ENCODE measurements at regions not wholly inside any gene's neighbourhood (a gene's known extent, or its start where the extent isn't known, plus 50 kb on each side); places are given as distances from the start of the nearest gene placed in this dataset.
"Not testable (repeated sequence)": the region's sequence is repeated elsewhere in the genome, so short reads cannot be mapped to it uniquely, and the experiment has no call there.

GRCh38 chr9:110095776-110096175, 112.2 kb downstream of the C9orf152 start:
- H3K27ac ChIP-seq (ENCODE audit: low read depth, low read length) = no peak overlapping the region

GRCh38 chr9:110096674-110097073, 111.3 kb downstream of the C9orf152 start:
- not testable (repeated sequence) for H3K36me3 ChIP-seq (ENCODE audit: control insufficient read depth, insufficient read depth, low read length); H3K9me3 ChIP-seq (ENCODE audit: control insufficient read depth, insufficient read depth, low read length); H3K27me3 ChIP-seq (ENCODE audit: control insufficient read depth, insufficient read depth, low read length); H3K9ac ChIP-seq (ENCODE audit: low read depth, low read length); H3K4me3 ChIP-seq (ENCODE audit: low read depth, low read length); H3K27ac ChIP-seq (ENCODE audit: low read depth, low read length)
- H3K4me1 ChIP-seq (ENCODE audit: control insufficient read depth, insufficient read depth, low read length) = peaks cover 34% of the 10 kb centered on the region

More at GRCh38 chr9:110095776-110096175, 112.2 kb downstream of the C9orf152 start:
- peaks cover 28% of the 10 kb centered on the region for H3K4me1 ChIP-seq (ENCODE audit: control insufficient read depth, insufficient read depth, low read length)
- no peak overlapping the region for H3K4me3 ChIP-seq (ENCODE audit: low read depth, low read length)
- H3K9ac ChIP-seq (ENCODE audit: low read depth, low read length) = no peak overlapping the region
- H3K9me3 ChIP-seq (ENCODE audit: control insufficient read depth, insufficient read depth, low read length) = no peaks in the 10 kb centered on the region
- no peaks in the 10 kb centered on the region for H3K27me3 ChIP-seq (ENCODE audit: control insufficient read depth, insufficient read depth, low read length)
- 0 out of 2 replicates have a peak, but pooled peaks cover 3% of the 10 kb centered on the region for H3K36me3 ChIP-seq (ENCODE audit: control insufficient read depth, insufficient read depth, low read length)

- peak overlapping the region; percentile 36 for H3K27ac ChIP-seq (ENCODE audit: low read depth, low read length)
Measured at GRCh38 chr9:110099236-110100095, 108.5 kb downstream of the C9orf152 start.

GRCh38 chr9:110101531-110102161, 106.3 kb downstream of the C9orf152 start:
- no peak overlapping the region for H3K27ac ChIP-seq (ENCODE audit: low read depth, low read length)
- no peak overlapping the region for H3K4me3 ChIP-seq (ENCODE audit: low read depth, low read length)
- no peak overlapping the region for H3K9ac ChIP-seq (ENCODE audit: low read depth, low read length)
- 0 out of 2 replicates have a peak, but pooled peaks cover 3% of the 10 kb centered on the region for H3K36me3 ChIP-seq (ENCODE audit: control insufficient read depth, insufficient read depth, low read length)
- peaks cover 57% of the 10 kb centered on the region for H3K4me1 ChIP-seq (ENCODE audit: control insufficient read depth, insufficient read depth, low read length)
- no peaks in the 10 kb centered on the region for H3K9me3 ChIP-seq (ENCODE audit: control insufficient read depth, insufficient read depth, low read length)
- no peaks in the 10 kb centered on the region for H3K27me3 ChIP-seq (ENCODE audit: control insufficient read depth, insufficient read depth, low read length)

More at GRCh38 chr9:110099236-110100095, 108.5 kb downstream of the C9orf152 start:
- H3K9me3 ChIP-seq (ENCODE audit: control insufficient read depth, insufficient read depth, low read length) = no peaks in the 10 kb centered on the region
- no peak overlapping the region for H3K9ac ChIP-seq (ENCODE audit: low read depth, low read length)
- H3K36me3 ChIP-seq (ENCODE audit: control insufficient read depth, insufficient read depth, low read length) = 0 out of 2 replicates have a peak, but pooled peaks cover 3% of the 10 kb centered on the region
- H3K4me3 ChIP-seq (ENCODE audit: low read depth, low read length) = no peak overlapping the region
- no peaks in the 10 kb centered on the region for H3K27me3 ChIP-seq (ENCODE audit: control insufficient read depth, insufficient read depth, low read length)
- peaks cover 43% of the 10 kb centered on the region for H3K4me1 ChIP-seq (ENCODE audit: control insufficient read depth, insufficient read depth, low read length)

- no peak overlapping the region for H3K9ac ChIP-seq (ENCODE audit: low read depth, low read length)
Measured at GRCh38 chr9:110103257-110103656, 104.7 kb downstream of the C9orf152 start.

GRCh38 chr9:110104261-110104809, 103.6 kb downstream of the C9orf152 start:
- H3K4me1 ChIP-seq (ENCODE audit: control insufficient read depth, insufficient read depth, low read length) = peaks cover 49% of the 10 kb centered on the region
- H3K27ac ChIP-seq (ENCODE audit: low read depth, low read length) = peak overlapping the region; percentile 29
- no peaks in the 10 kb centered on the region for H3K27me3 ChIP-seq (ENCODE audit: control insufficient read depth, insufficient read depth, low read length)

More at GRCh38 chr9:110103257-110103656, 104.7 kb downstream of the C9orf152 start:
- no peak overlapping the region for H3K4me3 ChIP-seq (ENCODE audit: low read depth, low read length)
- H3K9me3 ChIP-seq (ENCODE audit: control insufficient read depth, insufficient read depth, low read length) = no peaks in the 10 kb centered on the region
- no peaks in the 10 kb centered on the region for H3K27me3 ChIP-seq (ENCODE audit: control insufficient read depth, insufficient read depth, low read length)
- 0 out of 2 replicates have a peak, but pooled peaks cover 3% of the 10 kb centered on the region for H3K36me3 ChIP-seq (ENCODE audit: control insufficient read depth, insufficient read depth, low read length)
- H3K27ac ChIP-seq (ENCODE audit: low read depth, low read length) = peak overlapping the region; percentile 2
- H3K4me1 ChIP-seq (ENCODE audit: control insufficient read depth, insufficient read depth, low read length) = peaks cover 59% of the 10 kb centered on the region

GRCh38 chr9:110105107-110105506, 102.9 kb downstream of the C9orf152 start:
- H3K4me1 ChIP-seq (ENCODE audit: control insufficient read depth, insufficient read depth, low read length) = peaks cover 50% of the 10 kb centered on the region
- no peaks in the 10 kb centered on the region for H3K36me3 ChIP-seq (ENCODE audit: control insufficient read depth, insufficient read depth, low read length)
- H3K27me3 ChIP-seq (ENCODE audit: control insufficient read depth, insufficient read depth, low read length) = no peaks in the 10 kb centered on the region
- no peak overlapping the region for H3K4me3 ChIP-seq (ENCODE audit: low read depth, low read length)
- H3K27ac ChIP-seq (ENCODE audit: low read depth, low read length) = no peak overlapping the region
- no peak overlapping the region for H3K9ac ChIP-seq (ENCODE audit: low read depth, low read length)
- H3K9me3 ChIP-seq (ENCODE audit: control insufficient read depth, insufficient read depth, low read length) = no peaks in the 10 kb centered on the region

More at GRCh38 chr9:110104261-110104809, 103.6 kb downstream of the C9orf152 start:
- no peaks in the 10 kb centered on the region for H3K9me3 ChIP-seq (ENCODE audit: control insufficient read depth, insufficient read depth, low read length)
- H3K4me3 ChIP-seq (ENCODE audit: low read depth, low read length) = no peak overlapping the region
- H3K36me3 ChIP-seq (ENCODE audit: control insufficient read depth, insufficient read depth, low read length) = no peaks in the 10 kb centered on the region
- H3K9ac ChIP-seq (ENCODE audit: low read depth, low read length) = no peak overlapping the region

- Histone ChIP-seq H3K9me3 (ENCODE audit: control insufficient read depth, insufficient read depth, low read length) (no peaks in the 10 kb centered on the region), H3K27ac (ENCODE audit: low read depth, low read length) (no peak overlapping the region), H3K9ac (ENCODE audit: low read depth, low read length) (no peak overlapping the region), H3K4me1 (ENCODE audit: control insufficient read depth, insufficient read depth, low read length) (peaks cover 45% of the 10 kb centered on the region), H3K27me3 (ENCODE audit: control insufficient read depth, insufficient read depth, low read length) (no peaks in the 10 kb centered on the region), H3K36me3 (ENCODE audit: control insufficient read depth, insufficient read depth, low read length) (no peaks in the 10 kb centered on the region), H3K4me3 (ENCODE audit: low read depth, low read length) (no peak overlapping the region)
Measured at GRCh38 chr9:110106661-110107060, 101.3 kb downstream of the C9orf152 start.

- Histone ChIP-seq H3K4me1 (ENCODE audit: control insufficient read depth, insufficient read depth, low read length) (peaks cover 42% of the 10 kb centered on the region), H3K9me3 (ENCODE audit: control insufficient read depth, insufficient read depth, low read length) (no peaks in the 10 kb centered on the region), H3K9ac (ENCODE audit: low read depth, low read length) (no peak overlapping the region), H3K36me3 (ENCODE audit: control insufficient read depth, insufficient read depth, low read length) (no peaks in the 10 kb centered on the region), H3K4me3 (ENCODE audit: low read depth, low read length) (no peak overlapping the region), H3K27me3 (ENCODE audit: control insufficient read depth, insufficient read depth, low read length) (no peaks in the 10 kb centered on the region), H3K27ac (ENCODE audit: low read depth, low read length) (peak overlapping the region; percentile 12)
Measured at GRCh38 chr9:110109333-110110092, 98.4 kb downstream of the C9orf152 start.

- peaks cover 41% of the 10 kb centered on the region for H3K4me1 ChIP-seq (ENCODE audit: control insufficient read depth, insufficient read depth, low read length)
- H3K9ac ChIP-seq (ENCODE audit: low read depth, low read length) = no peak overlapping the region
- no peaks in the 10 kb centered on the region for H3K27me3 ChIP-seq (ENCODE audit: control insufficient read depth, insufficient read depth, low read length)
- H3K9me3 ChIP-seq (ENCODE audit: control insufficient read depth, insufficient read depth, low read length) = no peaks in the 10 kb centered on the region
- H3K27ac ChIP-seq (ENCODE audit: low read depth, low read length) = no peak overlapping the region
- no peaks in the 10 kb centered on the region for H3K36me3 ChIP-seq (ENCODE audit: control insufficient read depth, insufficient read depth, low read length)
- no peak overlapping the region for H3K4me3 ChIP-seq (ENCODE audit: low read depth, low read length)
Measured at GRCh38 chr9:110110154-110110553, 97.8 kb downstream of the C9orf152 start.

All from HUES48 (cell line).